ENCODE measurements at regions not wholly inside any gene's neighbourhood (a gene's known extent, or its start where the extent isn't known, plus 50 kb on each side); places are given as distances from the start of the nearest gene placed in this dataset.

DNA sequence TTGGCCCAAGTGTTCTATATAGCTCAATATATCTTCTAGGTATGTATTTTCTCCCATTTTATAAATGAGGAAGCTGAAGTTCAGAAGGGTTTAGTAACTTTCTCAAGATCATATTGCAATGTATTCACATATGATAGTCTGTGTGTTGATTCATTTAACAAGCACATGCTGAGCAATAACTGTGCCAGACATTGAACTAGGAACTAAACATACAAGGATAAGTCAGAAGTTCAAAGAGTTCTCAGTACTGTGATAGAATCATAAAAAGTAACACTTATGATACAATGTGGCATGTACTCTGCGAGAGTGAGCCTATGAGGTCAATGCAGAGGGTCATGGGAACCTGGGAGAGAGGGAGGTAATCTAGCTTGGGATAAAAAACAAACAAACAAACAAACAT, 1082.2 kb upstream of the TENM4 start:
- TF ChIP-seq, protein P1, sequence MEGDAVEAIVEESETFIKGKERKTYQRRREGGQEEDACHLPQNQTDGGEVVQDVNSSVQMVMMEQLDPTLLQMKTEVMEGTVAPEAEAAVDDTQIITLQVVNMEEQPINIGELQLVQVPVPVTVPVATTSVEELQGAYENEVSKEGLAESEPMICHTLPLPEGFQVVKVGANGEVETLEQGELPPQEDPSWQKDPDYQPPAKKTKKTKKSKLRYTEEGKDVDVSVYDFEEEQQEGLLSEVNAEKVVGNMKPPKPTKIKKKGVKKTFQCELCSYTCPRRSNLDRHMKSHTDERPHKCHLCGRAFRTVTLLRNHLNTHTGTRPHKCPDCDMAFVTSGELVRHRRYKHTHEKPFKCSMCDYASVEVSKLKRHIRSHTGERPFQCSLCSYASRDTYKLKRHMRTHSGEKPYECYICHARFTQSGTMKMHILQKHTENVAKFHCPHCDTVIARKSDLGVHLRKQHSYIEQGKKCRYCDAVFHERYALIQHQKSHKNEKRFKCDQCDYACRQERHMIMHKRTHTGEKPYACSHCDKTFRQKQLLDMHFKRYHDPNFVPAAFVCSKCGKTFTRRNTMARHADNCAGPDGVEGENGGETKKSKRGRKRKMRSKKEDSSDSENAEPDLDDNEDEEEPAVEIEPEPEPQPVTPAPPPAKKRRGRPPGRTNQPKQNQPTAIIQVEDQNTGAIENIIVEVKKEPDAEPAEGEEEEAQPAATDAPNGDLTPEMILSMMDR (IDR thresholded peaks at IDR 0.05): no peak
- TF ChIP-seq TCF7L2 (IDR thresholded peaks at IDR 0.05; ENCODE audit: low read depth, low read length): no peak
- TF ChIP-seq, protein P2, sequence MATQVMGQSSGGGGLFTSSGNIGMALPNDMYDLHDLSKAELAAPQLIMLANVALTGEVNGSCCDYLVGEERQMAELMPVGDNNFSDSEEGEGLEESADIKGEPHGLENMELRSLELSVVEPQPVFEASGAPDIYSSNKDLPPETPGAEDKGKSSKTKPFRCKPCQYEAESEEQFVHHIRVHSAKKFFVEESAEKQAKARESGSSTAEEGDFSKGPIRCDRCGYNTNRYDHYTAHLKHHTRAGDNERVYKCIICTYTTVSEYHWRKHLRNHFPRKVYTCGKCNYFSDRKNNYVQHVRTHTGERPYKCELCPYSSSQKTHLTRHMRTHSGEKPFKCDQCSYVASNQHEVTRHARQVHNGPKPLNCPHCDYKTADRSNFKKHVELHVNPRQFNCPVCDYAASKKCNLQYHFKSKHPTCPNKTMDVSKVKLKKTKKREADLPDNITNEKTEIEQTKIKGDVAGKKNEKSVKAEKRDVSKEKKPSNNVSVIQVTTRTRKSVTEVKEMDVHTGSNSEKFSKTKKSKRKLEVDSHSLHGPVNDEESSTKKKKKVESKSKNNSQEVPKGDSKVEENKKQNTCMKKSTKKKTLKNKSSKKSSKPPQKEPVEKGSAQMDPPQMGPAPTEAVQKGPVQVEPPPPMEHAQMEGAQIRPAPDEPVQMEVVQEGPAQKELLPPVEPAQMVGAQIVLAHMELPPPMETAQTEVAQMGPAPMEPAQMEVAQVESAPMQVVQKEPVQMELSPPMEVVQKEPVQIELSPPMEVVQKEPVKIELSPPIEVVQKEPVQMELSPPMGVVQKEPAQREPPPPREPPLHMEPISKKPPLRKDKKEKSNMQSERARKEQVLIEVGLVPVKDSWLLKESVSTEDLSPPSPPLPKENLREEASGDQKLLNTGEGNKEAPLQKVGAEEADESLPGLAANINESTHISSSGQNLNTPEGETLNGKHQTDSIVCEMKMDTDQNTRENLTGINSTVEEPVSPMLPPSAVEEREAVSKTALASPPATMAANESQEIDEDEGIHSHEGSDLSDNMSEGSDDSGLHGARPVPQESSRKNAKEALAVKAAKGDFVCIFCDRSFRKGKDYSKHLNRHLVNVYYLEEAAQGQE (IDR thresholded peaks at IDR 0.05; ENCODE audit: insufficient read depth in 1 of 2, low read depth in 2 of 2, low read length in 1 of 2): no peak

Data from Panc1 (cell line).